Mesendoderm (in vitro differentiated cells): ENCODE measurements at regions not wholly inside any gene's neighbourhood (a gene's known extent, or its start where the extent isn't known, plus 50 kb on each side); places are given as distances from the start of the nearest gene placed in this dataset.

Experiments
- DNase-seq: peaks from one replicate; pipeline ENCODE4 v3.0.0; 2013
- H2AK5ac ChIP-seq: 2 replicates; pipeline ENCODE4 v1.6.1; 2013; ENCODE audit warnings: low read length, inconsistent platforms
- H2BK120ac ChIP-seq: 2 replicates; pipeline ENCODE4 v1.6.1; 2013; ENCODE audit warnings: low read depth, mild to moderate bottlenecking, low read length, moderate library complexity, mixed read lengths
- H2BK15ac ChIP-seq: replicated peaks from 2 replicates; pipeline ENCODE4 v1.6.1; 2013; ENCODE audit warnings: low read depth, mild to moderate bottlenecking, moderate library complexity
- H2BK5ac ChIP-seq: 2 replicates; pipeline ENCODE4 v1.6.1; 2013; ENCODE audit warnings: low read length, inconsistent platforms
- H3K18ac ChIP-seq: 2 replicates; pipeline ENCODE4 v1.6.1; 2013; ENCODE audit warnings: mild to moderate bottlenecking, low read length, mixed read lengths
- H3K23ac ChIP-seq: one replicate; pipeline ENCODE4 v1.6.1; 2013; ENCODE audit warnings: low read length
- H3K27ac ChIP-seq: 2 replicates; pipeline ENCODE4 v1.5.1; 2013; ENCODE audit warnings: low read depth, mild to moderate bottlenecking, inconsistent platforms, low read length, moderate library complexity
- H3K27me3 ChIP-seq: 2 replicates; pipeline ENCODE4 v1.6.1; 2013; ENCODE audit warnings: low read length, control low read depth, mild to moderate bottlenecking, inconsistent platforms; ENCODE audit not compliant: insufficient read depth, poor library complexity
- H3K36me3 ChIP-seq: 2 replicates; pipeline ENCODE4 v1.6.1; 2013; ENCODE audit warnings: low read length, inconsistent platforms; ENCODE audit not compliant: control insufficient read depth, insufficient read depth
- H3K4ac ChIP-seq: one replicate; pipeline ENCODE4 v1.6.1; 2013; ENCODE audit warnings: low read depth, mild to moderate bottlenecking, low read length, moderate library complexity
- H3K4me1 ChIP-seq: 2 replicates; pipeline ENCODE4 v1.6.1; 2013; ENCODE audit warnings: low read depth, low read length, inconsistent platforms; ENCODE audit not compliant: control insufficient read depth
- H3K4me2 ChIP-seq: 2 replicates; pipeline ENCODE4 v1.6.1; 2013; ENCODE audit warnings: low read length
- H3K4me3 ChIP-seq: 2 replicates; pipeline ENCODE4 v1.5.1; 2013; ENCODE audit warnings: mild to moderate bottlenecking, low read length
- H3K56ac ChIP-seq: one replicate; pipeline ENCODE4 v1.6.1; 2013; ENCODE audit warnings: low read length
- H3K79me1 ChIP-seq: 2 replicates; pipeline ENCODE4 v1.6.1; 2013; ENCODE audit warnings: low read length, inconsistent platforms
- H3K79me2 ChIP-seq: 2 replicates; pipeline ENCODE4 v1.6.1; 2013; ENCODE audit warnings: mild to moderate bottlenecking, low read length; ENCODE audit not compliant: control insufficient read depth, insufficient read depth
- H3K9ac ChIP-seq: 2 replicates; pipeline ENCODE4 v1.6.1; 2013; ENCODE audit warnings: low read length, inconsistent platforms
- H4K5ac ChIP-seq: one replicate; pipeline ENCODE4 v1.6.1; 2013; ENCODE audit warnings: low read length
- H4K8ac ChIP-seq: one replicate; pipeline ENCODE4 v1.6.1; 2013; ENCODE audit warnings: low read depth, mild to moderate bottlenecking, control low read depth, low read length, moderate library complexity
- WGBS: extraction: QIAGEN DNeasy Blood & Tissue Kit; methylation state at CpG from one replicate; pipeline ENCODE4 v1.1.7; 2013; ENCODE audit warnings: low lambda C conversion rate, missing lambda C conversion rate; ENCODE audit not compliant: insufficient coverage; ENCODE audit errors: extremely low coverage; 5-methylcytosine and 5-hydroxymethylcytosine counted together

GRCh38 chr9:3124001-3124400, 280.1 kb upstream of the PUM3 start:
- DNase-seq, result no peak
- no peaks in the 10 kb centered on the region for H3K4me1 ChIP-seq
- H4K5ac ChIP-seq, result no peak overlapping the region
- no peaks in the 10 kb centered on the region for H3K79me2 ChIP-seq
- H3K18ac ChIP-seq, result no peak overlapping the region
- no peak overlapping the region for H3K56ac ChIP-seq
- H3K36me3 ChIP-seq, result no peaks in the 10 kb centered on the region
- H3K4me3 ChIP-seq, result no peak overlapping the region
- H3K27ac ChIP-seq, result no peak overlapping the region
- no peak overlapping the region for H2AK5ac ChIP-seq
- no peak overlapping the region for H2BK120ac ChIP-seq
- H3K23ac ChIP-seq, result no peak overlapping the region
- H4K8ac ChIP-seq, result no peak overlapping the region
- H3K79me1 ChIP-seq, result no peaks in the 10 kb centered on the region
- H3K9ac ChIP-seq, result no peak overlapping the region
- no peaks in the 10 kb centered on the region for H3K27me3 ChIP-seq
- no peak overlapping the region for H2BK15ac ChIP-seq
- H3K4me2 ChIP-seq, result no peak overlapping the region
- H3K4ac ChIP-seq, result no peak overlapping the region
- no peak overlapping the region for H2BK5ac ChIP-seq
- no CpG with 5 or more reads among the region's 2 CpGs for WGBS

- Histone ChIP-seq H3K36me3 (no peaks in the 10 kb centered on the region), H2BK120ac (no peak overlapping the region), H2BK15ac (no peak overlapping the region), H3K4me1 (no peaks in the 10 kb centered on the region), H3K23ac (no peak overlapping the region), H3K27ac (no peak overlapping the region), H3K9ac (no peak overlapping the region), H3K79me2 (no peaks in the 10 kb centered on the region), H3K18ac (no peak overlapping the region), H3K4ac (no peak overlapping the region), H3K79me1 (no peaks in the 10 kb centered on the region), H4K5ac (no peak overlapping the region), H4K8ac (no peak overlapping the region), H3K27me3 (no peaks in the 10 kb centered on the region), H3K4me2 (no peak overlapping the region), H2BK5ac (no peak overlapping the region), H3K56ac (no peak overlapping the region), H2AK5ac (no peak overlapping the region), H3K4me3 (no peak overlapping the region)
- DNase-seq, result no peak
Observed at GRCh38 chr9:3118081-3118480, 274.2 kb upstream of the PUM3 start.

GRCh38 chr9:3099646-3100045, 255.8 kb upstream of the PUM3 start:
- H3K18ac ChIP-seq, result no peak overlapping the region
- no peak overlapping the region for H4K5ac ChIP-seq
- no peak overlapping the region for H3K9ac ChIP-seq
- no peak overlapping the region for H4K8ac ChIP-seq
- no peak overlapping the region for H2AK5ac ChIP-seq
- H3K23ac ChIP-seq, result no peak overlapping the region
- H3K56ac ChIP-seq, result no peak overlapping the region
- no peak for DNase-seq
- H3K4me1 ChIP-seq, result no peaks in the 10 kb centered on the region
- no peak overlapping the region for H3K4ac ChIP-seq
- no peaks in the 10 kb centered on the region for H3K36me3 ChIP-seq
- no peak overlapping the region for H3K4me3 ChIP-seq
- H2BK5ac ChIP-seq, result no peak overlapping the region
- H2BK120ac ChIP-seq, result no peak overlapping the region
- no peaks in the 10 kb centered on the region for H3K79me1 ChIP-seq
- no peak overlapping the region for H3K4me2 ChIP-seq
- H3K27ac ChIP-seq, result no peak overlapping the region
- H2BK15ac ChIP-seq, result no peak overlapping the region
- no peaks in the 10 kb centered on the region for H3K79me2 ChIP-seq
- H3K27me3 ChIP-seq, result no peaks in the 10 kb centered on the region

- no peaks in the 10 kb centered on the region for H3K79me1 ChIP-seq
- no peak overlapping the region for H3K56ac ChIP-seq
- no peak overlapping the region for H3K23ac ChIP-seq
- no peak overlapping the region for H4K8ac ChIP-seq
- no peak overlapping the region for H3K4me3 ChIP-seq
- peak; percentile 61 for DNase-seq
- H2BK5ac ChIP-seq, result no peak overlapping the region
- no peak overlapping the region for H2BK15ac ChIP-seq
- no peaks in the 10 kb centered on the region for H3K79me2 ChIP-seq
- no CpG with 5 or more reads among the region's 8 CpGs for WGBS
- no peak overlapping the region for H4K5ac ChIP-seq
- H3K18ac ChIP-seq, result no peak overlapping the region
- no peaks in the 10 kb centered on the region for H3K27me3 ChIP-seq
- no peak overlapping the region for H3K4ac ChIP-seq
- no peak overlapping the region for H3K27ac ChIP-seq
- no peak overlapping the region for H3K9ac ChIP-seq
- no peaks in the 10 kb centered on the region for H3K36me3 ChIP-seq
- H3K4me1 ChIP-seq, result no peaks in the 10 kb centered on the region
- no peak overlapping the region for H2AK5ac ChIP-seq
- H3K4me2 ChIP-seq, result no peak overlapping the region
- H2BK120ac ChIP-seq, result no peak overlapping the region
Observed at GRCh38 chr9:3088219-3088618, 244.3 kb upstream of the PUM3 start.

GRCh38 chr9:3087697-3088096, 243.8 kb upstream of the PUM3 start:
- no peak overlapping the region for H2AK5ac ChIP-seq
- no peak overlapping the region for H4K5ac ChIP-seq
- H3K27me3 ChIP-seq, result no peaks in the 10 kb centered on the region
- H2BK15ac ChIP-seq, result no peak overlapping the region
- peak; percentile 19 for DNase-seq
- no peak overlapping the region for H2BK120ac ChIP-seq
- no peak overlapping the region for H3K4ac ChIP-seq
- no peaks in the 10 kb centered on the region for H3K36me3 ChIP-seq
- no peak overlapping the region for H3K27ac ChIP-seq
- WGBS, result no CpG with 5 or more reads among the region's 4 CpGs
- H4K8ac ChIP-seq, result no peak overlapping the region
- H3K79me1 ChIP-seq, result no peaks in the 10 kb centered on the region
- no peak overlapping the region for H2BK5ac ChIP-seq
- H3K4me1 ChIP-seq, result no peaks in the 10 kb centered on the region
- no peak overlapping the region for H3K4me2 ChIP-seq
- no peak overlapping the region for H3K18ac ChIP-seq
- H3K79me2 ChIP-seq, result no peaks in the 10 kb centered on the region
- H3K9ac ChIP-seq, result no peak overlapping the region
- no peak overlapping the region for H3K4me3 ChIP-seq
- H3K23ac ChIP-seq, result no peak overlapping the region
- no peak overlapping the region for H3K56ac ChIP-seq

- Histone ChIP-seq H3K4ac (no peak overlapping the region), H3K79me2 (no peaks in the 10 kb centered on the region), H3K23ac (no peak overlapping the region), H3K27me3 (no peaks in the 10 kb centered on the region), H3K4me3 (no peak overlapping the region), H2BK5ac (no peak overlapping the region), H3K36me3 (no peaks in the 10 kb centered on the region), H2BK15ac (no peak overlapping the region), H4K5ac (no peak overlapping the region), H3K4me1 (no peaks in the 10 kb centered on the region), H2BK120ac (no peak overlapping the region), H3K4me2 (no peak overlapping the region), H3K27ac (no peak overlapping the region), H3K18ac (no peak overlapping the region), H3K79me1 (no peaks in the 10 kb centered on the region), H3K56ac (no peak overlapping the region), H2AK5ac (no peak overlapping the region), H4K8ac (no peak overlapping the region), H3K9ac (no peak overlapping the region)
- WGBS, result no CpG with 5 or more reads among the region's 3 CpGs
- no peak for DNase-seq
Observed at GRCh38 chr9:3080951-3081350, 237.1 kb upstream of the PUM3 start.
